ENCODE measurements at regions not wholly inside any gene's neighbourhood (a gene's known extent, or its start where the extent isn't known, plus 50 kb on each side); places are given as distances from the start of the nearest gene placed in this dataset.
"Not testable (repeated sequence)": the region's sequence is repeated elsewhere in the genome, so short reads cannot be mapped to it uniquely, and the experiment has no call there.

- no peak for DNase-seq (ENCODE audit: low read depth in 2 of 2)
Measured at GRCh38 chr4:18103876-18104605, 82.5 kb upstream of the LCORL start.

GRCh38 chr4:18100657-18101056, 79.1 kb upstream of the LCORL start:
- no peak for DNase-seq (ENCODE audit: low read depth in 2 of 2)

- DNase-seq (ENCODE audit: low read depth in 2 of 2) = not testable (repeated sequence)
Measured at GRCh38 chr4:18090447-18090846, 68.9 kb upstream of the LCORL start.

GRCh38 chr4:18082236-18082635, 60.7 kb upstream of the LCORL start:
- no peak for DNase-seq (ENCODE audit: low read depth in 2 of 2)

GRCh38 chr4:18081708-18082107, 60.2 kb upstream of the LCORL start:
- DNase-seq (ENCODE audit: low read depth in 2 of 2) = no peak

GRCh38 chr4:18077808-18078207, 56.3 kb upstream of the LCORL start:
- DNase-seq (ENCODE audit: low read depth in 2 of 2) = no peak

- DNase-seq (ENCODE audit: low read depth in 2 of 2) = no peak
Measured at GRCh38 chr4:18075823-18076433, 54.4 kb upstream of the LCORL start.

GRCh38 chr4:18071894-18072293, 50.3 kb upstream of the LCORL start:
- no peak for DNase-seq (ENCODE audit: low read depth in 2 of 2)
